PC-3 (cell line): ENCODE measurements at regions not wholly inside any gene's neighbourhood (a gene's known extent, or its start where the extent isn't known, plus 50 kb on each side); places are given as distances from the start of the nearest gene placed in this dataset.

ENCODE experiments used
- ATAC-seq: fragments of 200-7000 bp; cut with Tn5 transposase; 2 replicates; pipeline ENCODE4 v1.9.1; 2020; ENCODE audit warnings: mild to moderate bottlenecking, moderate library complexity
- BruUV-seq: library from RNA; stranded (reverse); fragments of 400-500 nt; replicated peaks from 2 replicates; lab custom pipeline; 2021; lab: Mats Ljungman, UMichigan
- CTCF ChIA-PET: fragments of 300-600 bp; sonication (Branson Sonifier 250); formaldehyde crosslinking; loops from one replicate; lab custom pipeline; 2022; ENCODE audit warnings: antibody characterized with exemption; lab: Charles Lee
- POLR2A ChIA-PET: fragments of 300-600 bp; sonication (Branson Sonifier 250); formaldehyde crosslinking; loops from one replicate; lab custom pipeline; 2022; ENCODE audit warnings: antibody characterized with exemption; ENCODE audit not compliant: unreplicated experiment; lab: Charles Lee
- DNase-seq: peaks from one replicate; pipeline ENCODE4 v3.0.0-alpha.2; 2015
- H2AFZ ChIP-seq: fragments of 300-600 bp; sonication (generic); 2 replicates; pipeline ENCODE4 v1.6.0; 2016; ENCODE audit warnings: antibody characterized with exemption, low read length
- H3F3A ChIP-seq: fragments of 300-600 bp; sonication (generic); one replicate; pipeline ENCODE4 v1.6.0; 2017; ENCODE audit warnings: antibody characterized with exemption, low read length, control low read depth, mild to moderate bottlenecking; ENCODE audit not compliant: unreplicated experiment
- H3K27ac ChIP-seq: fragments of 300-600 bp; sonication (generic); 2 replicates; pipeline ENCODE4 v1.5.1; 2016; ENCODE audit warnings: mild to moderate bottlenecking, low read length
- H3K27me3 ChIP-seq: fragments of 300-600 bp; sonication (generic); 2 replicates; pipeline ENCODE4 v1.6.1; 2016; ENCODE audit warnings: low read length, mixed read lengths
- H3K36me3 ChIP-seq: fragments of 300-600 bp; sonication (generic); 2 replicates; pipeline ENCODE4 v1.6.1; 2016; ENCODE audit warnings: low read depth, mixed run types, low read length, mixed read lengths
- H3K4me1 ChIP-seq: fragments of 300-600 bp; sonication (generic); 2 replicates; pipeline ENCODE4 v1.5.1; 2016; ENCODE audit warnings: low read length; ENCODE audit not compliant: insufficient read depth
- H3K4me2 ChIP-seq: fragments of 300-600 bp; sonication (generic); 2 replicates; pipeline ENCODE4 v1.6.0; 2016; ENCODE audit warnings: low read length
- H3K4me3 ChIP-seq: fragments of 300-600 bp; sonication (generic); 2 replicates; pipeline ENCODE4 v1.5.1; 2016; ENCODE audit warnings: mild to moderate bottlenecking, low read length, mixed read lengths
- H3K79me2 ChIP-seq: fragments of 300-600 bp; sonication (generic); 2 replicates; pipeline ENCODE4 v1.6.1; 2017; ENCODE audit warnings: low read length, mixed read lengths
- H3K9ac ChIP-seq: fragments of 300-600 bp; sonication (generic); 2 replicates; pipeline ENCODE4 v1.6.0; 2016; ENCODE audit warnings: mild to moderate bottlenecking, low read length
- H3K9me2 ChIP-seq: fragments of 300-600 bp; sonication (generic); replicated peaks from 2 replicates; pipeline ENCODE4 v1.6.1; 2016; ENCODE audit warnings: mixed run types, low read length, mixed read lengths
- H3K9me3 ChIP-seq: fragments of 300-600 bp; sonication (generic); 2 replicates; pipeline ENCODE4 v1.6.1; 2016; ENCODE audit warnings: low read length, mixed read lengths
- H4K20me1 ChIP-seq: fragments of 300-600 bp; sonication (generic); 2 replicates; pipeline ENCODE4 v1.6.1; 2016; ENCODE audit warnings: low read length, mixed read lengths
- EZH2 ChIP-seq: fragments of 300-600 bp; sonication (generic); IDR thresholded peaks from one replicate; pipeline ENCODE4 v1.6.1; 2017; ENCODE audit warnings: antibody characterized with exemption, mild to moderate bottlenecking, low read length; ENCODE audit not compliant: unreplicated experiment
- EZH2phosphoT487 ChIP-seq: fragments of 300-600 bp; sonication (generic); IDR thresholded peaks from 2 replicates; pipeline ENCODE4 v1.6.1; 2018; ENCODE audit warnings: mild to moderate bottlenecking, antibody characterized with exemption, low read length, borderline replicate concordance
- intact Hi-C: fragments of 100-400 bp; cut with micrococcal nuclease; formaldehyde crosslinking; loops from 2 replicates; pipeline ENCODE4 v1.9.0; 2023
- TF ChIP-seq, protein P1 (sequence below): fragments of 300-600 bp; sonication (generic); conservative IDR thresholded peaks from 2 replicates; pipeline ENCODE4 v1.5.1; 2017; ENCODE audit warnings: antibody characterized with exemption, low read depth, mild to moderate bottlenecking, low read length

GRCh38 chr12:60981473-60981872, 1278.7 kb upstream of the USP15 start:
- H3K4me3 ChIP-seq: no peak overlapping the region
- H3K79me2 ChIP-seq: no peaks in the 10 kb centered on the region
- POLR2A ChIA-PET: no interaction called here
- H3K27ac ChIP-seq: no peak overlapping the region
- no peaks in the 10 kb centered on the region for H3F3A ChIP-seq
- intact Hi-C loops: no loop called here
- no peaks in the 10 kb centered on the region for H3K9me3 ChIP-seq
- H2AFZ ChIP-seq: no peak overlapping the region
- CTCF ChIA-PET: no interaction called here
- H3K9me2 ChIP-seq: no peaks in the 10 kb centered on the region
- no peak for DNase-seq
- BruUV-seq: no TSS peak
- no peak overlapping the region for H3K4me2 ChIP-seq
- no peaks in the 10 kb centered on the region for H4K20me1 ChIP-seq
- no peaks in the 10 kb centered on the region for H3K36me3 ChIP-seq
- no peak for ATAC-seq
- H3K9ac ChIP-seq: no peak overlapping the region
- H3K4me1 ChIP-seq: no peaks in the 10 kb centered on the region
- no peaks in the 10 kb centered on the region for H3K27me3 ChIP-seq
- TF ChIP-seq, protein P1, sequence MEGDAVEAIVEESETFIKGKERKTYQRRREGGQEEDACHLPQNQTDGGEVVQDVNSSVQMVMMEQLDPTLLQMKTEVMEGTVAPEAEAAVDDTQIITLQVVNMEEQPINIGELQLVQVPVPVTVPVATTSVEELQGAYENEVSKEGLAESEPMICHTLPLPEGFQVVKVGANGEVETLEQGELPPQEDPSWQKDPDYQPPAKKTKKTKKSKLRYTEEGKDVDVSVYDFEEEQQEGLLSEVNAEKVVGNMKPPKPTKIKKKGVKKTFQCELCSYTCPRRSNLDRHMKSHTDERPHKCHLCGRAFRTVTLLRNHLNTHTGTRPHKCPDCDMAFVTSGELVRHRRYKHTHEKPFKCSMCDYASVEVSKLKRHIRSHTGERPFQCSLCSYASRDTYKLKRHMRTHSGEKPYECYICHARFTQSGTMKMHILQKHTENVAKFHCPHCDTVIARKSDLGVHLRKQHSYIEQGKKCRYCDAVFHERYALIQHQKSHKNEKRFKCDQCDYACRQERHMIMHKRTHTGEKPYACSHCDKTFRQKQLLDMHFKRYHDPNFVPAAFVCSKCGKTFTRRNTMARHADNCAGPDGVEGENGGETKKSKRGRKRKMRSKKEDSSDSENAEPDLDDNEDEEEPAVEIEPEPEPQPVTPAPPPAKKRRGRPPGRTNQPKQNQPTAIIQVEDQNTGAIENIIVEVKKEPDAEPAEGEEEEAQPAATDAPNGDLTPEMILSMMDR: no peak
- TF ChIP-seq EZH2phosphoT487: no peak
- no peak for TF ChIP-seq EZH2

GRCh38 chr12:60992087-60992486, 1268.1 kb upstream of the USP15 start:
- BruUV-seq: no TSS peak
- ChIA-PET POLR2A (no interaction called here), CTCF (no interaction called here)

DNA sequence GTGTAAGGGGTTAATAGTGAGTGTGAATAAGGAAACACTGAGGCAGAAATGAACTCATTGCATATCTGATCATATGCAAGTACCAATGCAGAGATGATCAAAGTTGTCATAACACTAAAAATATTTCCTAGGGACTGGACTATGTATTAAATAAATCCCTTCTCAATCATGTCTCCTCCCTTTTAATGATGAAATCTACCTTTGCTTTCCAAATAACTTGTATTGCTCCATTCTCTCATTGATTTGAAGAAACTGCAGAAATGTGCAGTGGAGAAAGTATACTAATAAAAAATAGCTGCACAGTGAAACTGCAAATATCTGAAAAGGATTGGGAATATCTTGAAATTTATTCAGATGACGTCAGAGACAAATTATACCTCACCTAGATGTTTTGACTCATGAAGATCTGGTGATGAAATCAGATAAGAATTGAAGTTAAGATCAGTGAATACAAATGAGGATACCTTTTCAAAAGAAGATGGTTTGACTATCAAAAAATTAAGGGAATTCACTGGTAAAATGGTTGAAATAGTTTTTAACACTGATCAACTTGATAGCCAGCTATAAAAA, 1264.9 kb upstream of the USP15 start:
- BruUV-seq: no TSS peak
- Histone ChIP-seq H3K27ac (no peak overlapping the region), H3K4me3 (no peak overlapping the region), H3K9me2 (no peaks in the 10 kb centered on the region), H3K27me3 (no peaks in the 10 kb centered on the region), H3F3A (no peaks in the 10 kb centered on the region), H3K4me1 (no peaks in the 10 kb centered on the region), H2AFZ (no peak overlapping the region), H3K79me2 (no peaks in the 10 kb centered on the region), H3K4me2 (no peak overlapping the region), H4K20me1 (no peaks in the 10 kb centered on the region), H3K36me3 (no peaks in the 10 kb centered on the region), H3K9ac (no peak overlapping the region), H3K9me3 (no peaks in the 10 kb centered on the region)
- POLR2A ChIA-PET: no interaction called here
- intact Hi-C loops: no loop called here
- CTCF ChIA-PET: no interaction called here
- ATAC-seq (no peak), DNase-seq (no peak)
- TF ChIP-seq EZH2phosphoT487: no peak
- TF ChIP-seq EZH2: no peak
- TF ChIP-seq, protein P1: no peak

More at GRCh38 chr12:60992087-60992486, 1268.1 kb upstream of the USP15 start:
- ATAC-seq (no peak), DNase-seq (no peak)
- Histone ChIP-seq H4K20me1 (no peaks in the 10 kb centered on the region), H3K4me2 (no peak overlapping the region), H3K27ac (no peak overlapping the region), H3K9me3 (no peaks in the 10 kb centered on the region), H3K4me3 (no peak overlapping the region), H3K36me3 (no peaks in the 10 kb centered on the region), H3K9me2 (no peaks in the 10 kb centered on the region), H3K79me2 (no peaks in the 10 kb centered on the region), H3F3A (no peaks in the 10 kb centered on the region), H3K9ac (no peak overlapping the region), H3K27me3 (no peaks in the 10 kb centered on the region), H3K4me1 (no peaks in the 10 kb centered on the region), H2AFZ (no peak overlapping the region)
- intact Hi-C loops: no loop called here
- TF ChIP-seq EZH2phosphoT487 (no peak), EZH2 (no peak)
- TF ChIP-seq, protein P1: no peak
